Mesendoderm (in vitro differentiated cells): ENCODE measurements at regions not wholly inside any gene's neighbourhood (a gene's known extent, or its start where the extent isn't known, plus 50 kb on each side); places are given as distances from the start of the nearest gene placed in this dataset.

Source experiments
- DNase-seq: peaks from one replicate; pipeline ENCODE4 v3.0.0; 2013
- H2AK5ac ChIP-seq: 2 replicates; pipeline ENCODE4 v1.6.1; 2013; ENCODE audit warnings: low read length, inconsistent platforms
- H2BK120ac ChIP-seq: 2 replicates; pipeline ENCODE4 v1.6.1; 2013; ENCODE audit warnings: low read depth, mild to moderate bottlenecking, low read length, moderate library complexity, mixed read lengths
- H2BK15ac ChIP-seq: replicated peaks from 2 replicates; pipeline ENCODE4 v1.6.1; 2013; ENCODE audit warnings: low read depth, mild to moderate bottlenecking, moderate library complexity
- H2BK5ac ChIP-seq: 2 replicates; pipeline ENCODE4 v1.6.1; 2013; ENCODE audit warnings: low read length, inconsistent platforms
- H3K18ac ChIP-seq: 2 replicates; pipeline ENCODE4 v1.6.1; 2013; ENCODE audit warnings: mild to moderate bottlenecking, low read length, mixed read lengths
- H3K23ac ChIP-seq: one replicate; pipeline ENCODE4 v1.6.1; 2013; ENCODE audit warnings: low read length
- H3K27ac ChIP-seq: 2 replicates; pipeline ENCODE4 v1.5.1; 2013; ENCODE audit warnings: low read depth, mild to moderate bottlenecking, inconsistent platforms, low read length, moderate library complexity
- H3K27me3 ChIP-seq: 2 replicates; pipeline ENCODE4 v1.6.1; 2013; ENCODE audit warnings: low read length, control low read depth, mild to moderate bottlenecking, inconsistent platforms; ENCODE audit not compliant: insufficient read depth, poor library complexity
- H3K36me3 ChIP-seq: 2 replicates; pipeline ENCODE4 v1.6.1; 2013; ENCODE audit warnings: low read length, inconsistent platforms; ENCODE audit not compliant: control insufficient read depth, insufficient read depth
- H3K4ac ChIP-seq: one replicate; pipeline ENCODE4 v1.6.1; 2013; ENCODE audit warnings: low read depth, mild to moderate bottlenecking, low read length, moderate library complexity
- H3K4me1 ChIP-seq: 2 replicates; pipeline ENCODE4 v1.6.1; 2013; ENCODE audit warnings: low read depth, low read length, inconsistent platforms; ENCODE audit not compliant: control insufficient read depth
- H3K4me2 ChIP-seq: 2 replicates; pipeline ENCODE4 v1.6.1; 2013; ENCODE audit warnings: low read length
- H3K4me3 ChIP-seq: 2 replicates; pipeline ENCODE4 v1.5.1; 2013; ENCODE audit warnings: mild to moderate bottlenecking, low read length
- H3K56ac ChIP-seq: one replicate; pipeline ENCODE4 v1.6.1; 2013; ENCODE audit warnings: low read length
- H3K79me1 ChIP-seq: 2 replicates; pipeline ENCODE4 v1.6.1; 2013; ENCODE audit warnings: low read length, inconsistent platforms
- H3K79me2 ChIP-seq: 2 replicates; pipeline ENCODE4 v1.6.1; 2013; ENCODE audit warnings: mild to moderate bottlenecking, low read length; ENCODE audit not compliant: control insufficient read depth, insufficient read depth
- H3K9ac ChIP-seq: 2 replicates; pipeline ENCODE4 v1.6.1; 2013; ENCODE audit warnings: low read length, inconsistent platforms
- H4K5ac ChIP-seq: one replicate; pipeline ENCODE4 v1.6.1; 2013; ENCODE audit warnings: low read length
- H4K8ac ChIP-seq: one replicate; pipeline ENCODE4 v1.6.1; 2013; ENCODE audit warnings: low read depth, mild to moderate bottlenecking, control low read depth, low read length, moderate library complexity
- WGBS: extraction: QIAGEN DNeasy Blood & Tissue Kit; methylation state at CpG from one replicate; pipeline ENCODE4 v1.1.7; 2013; ENCODE audit warnings: low lambda C conversion rate, missing lambda C conversion rate; ENCODE audit not compliant: insufficient coverage; ENCODE audit errors: extremely low coverage; 5-methylcytosine and 5-hydroxymethylcytosine counted together

GRCh38 chr5:133830281-133830680, 138.1 kb downstream of the C5orf15 start:
- Histone ChIP-seq H4K8ac (no peak overlapping the region), H2AK5ac (no peak overlapping the region), H3K23ac (no peak overlapping the region), H3K79me2 (no peaks in the 10 kb centered on the region), H3K36me3 (no peaks in the 10 kb centered on the region), H3K18ac (no peak overlapping the region), H2BK5ac (no peak overlapping the region), H3K4me3 (no peak overlapping the region), H2BK15ac (no peak overlapping the region), H3K4me2 (no peak overlapping the region), H3K27me3 (no peaks in the 10 kb centered on the region), H3K9ac (no peak overlapping the region), H4K5ac (no peak overlapping the region), H3K4me1 (no peaks in the 10 kb centered on the region), H3K27ac (no peak overlapping the region), H2BK120ac (no peak overlapping the region), H3K4ac (no peak overlapping the region), H3K56ac (no peak overlapping the region), H3K79me1 (no peaks in the 10 kb centered on the region)
- no CpG with 5 or more reads among the region's 3 CpGs for WGBS
- DNase-seq = no peak

GRCh38 chr5:133829786-133830185, 138.6 kb downstream of the C5orf15 start:
- Histone ChIP-seq H3K27ac (no peak overlapping the region), H2BK5ac (no peak overlapping the region), H3K4me2 (no peak overlapping the region), H3K4me3 (no peak overlapping the region), H3K56ac (no peak overlapping the region), H3K4ac (no peak overlapping the region), H3K9ac (no peak overlapping the region), H3K79me2 (no peaks in the 10 kb centered on the region), H2AK5ac (no peak overlapping the region), H3K27me3 (no peaks in the 10 kb centered on the region), H3K79me1 (no peaks in the 10 kb centered on the region), H3K23ac (no peak overlapping the region), H4K8ac (no peak overlapping the region), H2BK15ac (no peak overlapping the region), H3K18ac (no peak overlapping the region), H3K4me1 (no peaks in the 10 kb centered on the region), H4K5ac (no peak overlapping the region), H2BK120ac (no peak overlapping the region), H3K36me3 (no peaks in the 10 kb centered on the region)
- DNase-seq = no peak
- no CpG with 5 or more reads among the region's 3 CpGs for WGBS

- H3K36me3 ChIP-seq = no peaks in the 10 kb centered on the region
- WGBS = no CpG with 5 or more reads among the region's 7 CpGs
- no peak overlapping the region for H4K5ac ChIP-seq
- no peak for DNase-seq
- H3K27me3 ChIP-seq = no peaks in the 10 kb centered on the region
- H2BK15ac ChIP-seq = no peak overlapping the region
- no peaks in the 10 kb centered on the region for H3K4me1 ChIP-seq
- H3K4me3 ChIP-seq = no peak overlapping the region
- no peak overlapping the region for H3K23ac ChIP-seq
- no peak overlapping the region for H3K4me2 ChIP-seq
- no peak overlapping the region for H2AK5ac ChIP-seq
- no peak overlapping the region for H4K8ac ChIP-seq
- no peak overlapping the region for H2BK5ac ChIP-seq
- no peak overlapping the region for H3K9ac ChIP-seq
- no peaks in the 10 kb centered on the region for H3K79me2 ChIP-seq
- no peak overlapping the region for H3K18ac ChIP-seq
- no peaks in the 10 kb centered on the region for H3K79me1 ChIP-seq
- H3K27ac ChIP-seq = no peak overlapping the region
- no peak overlapping the region for H3K4ac ChIP-seq
- no peak overlapping the region for H2BK120ac ChIP-seq
- no peak overlapping the region for H3K56ac ChIP-seq
Observed at GRCh38 chr5:133828722-133829121, 139.7 kb downstream of the C5orf15 start.

GRCh38 chr5:133827830-133828229, 140.6 kb downstream of the C5orf15 start:
- H3K9ac ChIP-seq = no peak overlapping the region
- H3K27ac ChIP-seq = no peak overlapping the region
- no peaks in the 10 kb centered on the region for H3K79me2 ChIP-seq
- no peak overlapping the region for H2AK5ac ChIP-seq
- H3K4me3 ChIP-seq = no peak overlapping the region
- no peak overlapping the region for H4K5ac ChIP-seq
- H3K23ac ChIP-seq = no peak overlapping the region
- no peaks in the 10 kb centered on the region for H3K36me3 ChIP-seq
- no peaks in the 10 kb centered on the region for H3K4me1 ChIP-seq
- no peak overlapping the region for H3K4ac ChIP-seq
- WGBS = no CpG with 5 or more reads among the region's 5 CpGs
- no peak overlapping the region for H3K18ac ChIP-seq
- H2BK15ac ChIP-seq = no peak overlapping the region
- no peaks in the 10 kb centered on the region for H3K79me1 ChIP-seq
- no peak overlapping the region for H3K56ac ChIP-seq
- H3K27me3 ChIP-seq = no peaks in the 10 kb centered on the region
- DNase-seq = no peak
- H2BK120ac ChIP-seq = no peak overlapping the region
- H3K4me2 ChIP-seq = no peak overlapping the region
- no peak overlapping the region for H4K8ac ChIP-seq
- no peak overlapping the region for H2BK5ac ChIP-seq

GRCh38 chr5:133827011-133827410, 141.4 kb downstream of the C5orf15 start:
- Histone ChIP-seq H3K23ac (no peak overlapping the region), H3K4ac (no peak overlapping the region), H2BK120ac (no peak overlapping the region), H3K36me3 (no peaks in the 10 kb centered on the region), H2AK5ac (no peak overlapping the region), H3K79me2 (no peaks in the 10 kb centered on the region), H3K27ac (no peak overlapping the region), H3K56ac (no peak overlapping the region), H3K4me1 (no peaks in the 10 kb centered on the region), H3K4me2 (no peak overlapping the region), H4K8ac (no peak overlapping the region), H3K18ac (no peak overlapping the region), H3K4me3 (no peak overlapping the region), H4K5ac (no peak overlapping the region), H3K79me1 (no peaks in the 10 kb centered on the region), H3K9ac (no peak overlapping the region), H2BK15ac (no peak overlapping the region), H3K27me3 (no peaks in the 10 kb centered on the region), H2BK5ac (no peak overlapping the region)
- no peak for DNase-seq
- no CpG with 5 or more reads among the region's 11 CpGs for WGBS

GRCh38 chr5:133825631-133826289, 142.7 kb downstream of the C5orf15 start:
- no peak overlapping the region for H2AK5ac ChIP-seq
- H3K4me3 ChIP-seq = no peak overlapping the region
- H3K79me1 ChIP-seq = no peaks in the 10 kb centered on the region
- no peak overlapping the region for H3K4me2 ChIP-seq
- no peaks in the 10 kb centered on the region for H3K79me2 ChIP-seq
- no peak overlapping the region for H3K18ac ChIP-seq
- no peak overlapping the region for H2BK120ac ChIP-seq
- no peak overlapping the region for H3K23ac ChIP-seq
- DNase-seq = no peak
- H3K4ac ChIP-seq = no peak overlapping the region
- no peak overlapping the region for H4K5ac ChIP-seq
- no CpG with 5 or more reads among the region's 15 CpGs for WGBS
- H2BK15ac ChIP-seq = no peak overlapping the region
- no peaks in the 10 kb centered on the region for H3K36me3 ChIP-seq
- H3K56ac ChIP-seq = no peak overlapping the region
- no peaks in the 10 kb centered on the region for H3K4me1 ChIP-seq
- H3K27ac ChIP-seq = no peak overlapping the region
- H3K9ac ChIP-seq = no peak overlapping the region
- H4K8ac ChIP-seq = no peak overlapping the region
- no peak overlapping the region for H2BK5ac ChIP-seq
- H3K27me3 ChIP-seq = no peaks in the 10 kb centered on the region
